ENCODE measurements at regions not wholly inside any gene's neighbourhood (a gene's known extent, or its start where the extent isn't known, plus 50 kb on each side); places are given as distances from the start of the nearest gene placed in this dataset.

GRCh38 chr6:138000941-138001340 is 106.3 kb downstream of the PERP start:
- no peak for TF ChIP-seq CTCF (conservative IDR thresholded peaks at IDR 0.05)
- no peak for TF ChIP-seq ZFX (IDR thresholded peaks at IDR 0.05)

Measured in C4-2B (cell line).